Esophagus squamous epithelium (tissue), 5 donors: ENCODE measurements at regions not wholly inside any gene's neighbourhood (a gene's known extent, or its start where the extent isn't known, plus 50 kb on each side); places are given as distances from the start of the nearest gene placed in this dataset.

Experiments used
- DNase-seq: peaks from one replicate; lab custom pipeline; 2025; lab: John Stamatoyannopoulos, UW
- H3K27ac ChIP-seq, 4 donors: fragments of 200-600 bp; sonication (generic); one replicate each; pipeline ENCODE4 v1.5.1; 2016 to 2019; ENCODE audit warnings: mild to moderate bottlenecking in 1 of 4
- H3K27me3 ChIP-seq, 4 donors: fragments of 200-600 bp; sonication (generic); 1 replicate in 3 of 4; 2 replicates in 1 of 4; pipeline versions ENCODE4 v1.5.1 to v1.6.0; 2017 to 2021; ENCODE audit warnings: antibody characterized with exemption in 1 of 4
- H3K36me3 ChIP-seq, 3 donors: fragments of 200-600 bp; sonication (generic); one replicate each; pipeline ENCODE4 v1.5.1; 2016 to 2019
- H3K4me1 ChIP-seq, 3 donors: fragments of 200-600 bp; sonication (generic); one replicate each; pipeline ENCODE4 v1.5.1; 2017 to 2019
- H3K4me3 ChIP-seq, 4 donors: fragments of 200-600 bp; sonication (generic); 1 replicate in 3 of 4; 2 replicates in 1 of 4; pipeline ENCODE4 v1.5.1; 2016 to 2019; ENCODE audit warnings: mild to moderate bottlenecking in 2 of 4, moderate library complexity in 1 of 4
- H3K9me3 ChIP-seq, 3 donors: fragments of 200-600 bp; sonication (generic); one replicate each; pipeline ENCODE4 v1.5.1; 2016 to 2019
- CTCF ChIP-seq, 6 experiments: fragments of 450-650 bp in 4 of 6; fragments of 200-600 bp in 2 of 6; sonication (generic) in 2 of 6; IDR thresholded peaks; one replicate each; pipeline ENCODE4 v1.5.1; 2016 to 2019; ENCODE audit warnings: antibody characterized with exemption in 6 of 6, mild to moderate bottlenecking in 4 of 6, moderate library complexity in 4 of 6
- POLR2A ChIP-seq, 4 donors: fragments of 450-650 bp; IDR thresholded peaks; one replicate each; pipeline ENCODE4 v1.6.1; 2017; ENCODE audit warnings: antibody characterized with exemption in 4 of 4, mild to moderate bottlenecking in 4 of 4, moderate library complexity in 3 of 4
- WGBS, 2 donors: methylation state at CpG; one replicate each; pipeline ENCODE4 v1.1.5; 2018; 5-methylcytosine and 5-hydroxymethylcytosine counted together
- intact Hi-C: fragments of 100-400 bp; cut with DNase I; formaldehyde crosslinking; loops from one replicate; pipeline ENCODE4 v1.15.0; 2022
- donor health status: DM: yes; HTN: yes; CAD: no.

GRCh38 chr12:115324949-115325593 is 641.1 kb upstream of the TBX3 start:
- no peak for DNase-seq
- Histone ChIP-seq H3K36me3 (no peaks in the 10 kb centered on the region), H3K27ac (peak overlapping the region in 2 of 4 donors; percentile 16 to 31), H3K4me3 (no peak overlapping the region), H3K27me3 (no peaks in the 10 kb centered on the region), H3K4me1 (peaks cover 0 to 28% (median 0%) of the 10 kb centered on the region in 3 donors), H3K9me3 (no peaks in the 10 kb centered on the region)
- intact Hi-C loops, result no loop called here
- WGBS, 2 donors, result 47 to 54% methylated on average over 5 of the region's 5 CpGs
- TF ChIP-seq CTCF (IDR thresholded peaks at IDR 0.05), result no peak
- no peak for TF ChIP-seq POLR2A (IDR thresholded peaks at IDR 0.05)

GRCh38 chr12:115323223-115323905 is 639.4 kb upstream of the TBX3 start:
- no peaks in the 10 kb centered on the region for H3K9me3 ChIP-seq
- TF ChIP-seq CTCF (IDR thresholded peaks at IDR 0.05) (no peak), POLR2A (IDR thresholded peaks at IDR 0.05) (no peak)
- DNase-seq, result no peak
- peaks cover 0 to 28% (median 0%) of the 10 kb centered on the region in 3 donors for H3K4me1 ChIP-seq
- H3K27ac ChIP-seq, result no peak overlapping the region
- no peak overlapping the region for H3K4me3 ChIP-seq
- intact Hi-C loops, result no loop called here
- H3K36me3 ChIP-seq, result no peaks in the 10 kb centered on the region
- no peaks in the 10 kb centered on the region for H3K27me3 ChIP-seq
- 50 to 57% methylated on average over 3 of the region's 3 CpGs for WGBS, 2 donors

GRCh38 chr12:115322275-115322674 is 638.3 kb upstream of the TBX3 start:
- H3K27ac ChIP-seq, result no peak overlapping the region
- 15 to 26% methylated on average over 4 of the region's 4 CpGs for WGBS, 2 donors

GRCh38 chr12:115320967-115321366 is 637.0 kb upstream of the TBX3 start:
- no peaks in the 10 kb centered on the region for H3K36me3 ChIP-seq
- no peak overlapping the region for H3K4me3 ChIP-seq
- H3K9me3 ChIP-seq, result no peaks in the 10 kb centered on the region
- no peaks in the 10 kb centered on the region for H3K27me3 ChIP-seq
- no peak overlapping the region for H3K27ac ChIP-seq
- intact Hi-C loops, result no loop called here
- TF ChIP-seq CTCF (IDR thresholded peaks at IDR 0.05) (no peak), POLR2A (IDR thresholded peaks at IDR 0.05) (no peak)
- DNase-seq, result no peak
- peaks cover 0 to 24% (median 0%) of the 10 kb centered on the region in 3 donors for H3K4me1 ChIP-seq
- WGBS, 2 donors, result 62 to 63% methylated on average over 8 of the region's 8 CpGs

More at GRCh38 chr12:115322275-115322674, 638.3 kb upstream of the TBX3 start:
- intact Hi-C loops, result no loop called here
- Histone ChIP-seq H3K27me3 (no peaks in the 10 kb centered on the region), H3K4me3 (no peak overlapping the region), H3K36me3 (no peaks in the 10 kb centered on the region), H3K9me3 (no peaks in the 10 kb centered on the region), H3K4me1 (peaks cover 0 to 28% (median 0%) of the 10 kb centered on the region in 3 donors)
- no peak for DNase-seq
- TF ChIP-seq POLR2A (IDR thresholded peaks at IDR 0.05) (no peak), CTCF (IDR thresholded peaks at IDR 0.05) (no peak)

GRCh38 chr12:115320451-115320850 is 636.5 kb upstream of the TBX3 start:
- H3K4me1 ChIP-seq, result peaks cover 0 to 18% (median 0%) of the 10 kb centered on the region in 3 donors
- no peaks in the 10 kb centered on the region for H3K27me3 ChIP-seq
- WGBS, 2 donors, result 61 to 65% methylated on average over 5 of the region's 5 CpGs
- no peaks in the 10 kb centered on the region for H3K9me3 ChIP-seq
- TF ChIP-seq POLR2A (IDR thresholded peaks at IDR 0.05) (no peak), CTCF (IDR thresholded peaks at IDR 0.05) (no peak)
- no peaks in the 10 kb centered on the region for H3K36me3 ChIP-seq
- H3K4me3 ChIP-seq, result no peak overlapping the region
- H3K27ac ChIP-seq, result no peak overlapping the region
- no peak for DNase-seq
- intact Hi-C loops, result no loop called here
